Endothelial cell of umbilical vein (primary cell): ENCODE measurements at regions not wholly inside any gene's neighbourhood (a gene's known extent, or its start where the extent isn't known, plus 50 kb on each side); places are given as distances from the start of the nearest gene placed in this dataset.

ENCODE experiments used
- BruUV-seq: library from RNA; stranded (reverse); fragments of 400-500 nt; replicated peaks from 2 replicates; lab custom pipeline; 2021; lab: Mats Ljungman, UMichigan
- CTCF ChIA-PET: fragments of 300-600, 350-600 bp; sonication (Branson Sonifier 250); formaldehyde crosslinking; loops from one replicate; lab custom pipeline; 2021; ENCODE audit warnings: antibody characterized with exemption, inconsistent platforms; lab: Charles Lee
- POLR2A ChIA-PET: fragments of 300-600, 350-600 bp; sonication (Branson Sonifier 250); formaldehyde crosslinking; loops from one replicate; lab custom pipeline; 2021; ENCODE audit warnings: antibody characterized with exemption, inconsistent platforms; lab: Charles Lee
- DNase-seq: peaks from one replicate; pipeline ENCODE4 v3.0.0-alpha.2; 2011; ENCODE audit warnings: low read depth, low spot score
- FAIRE-seq: peaks from 2 replicates; lab custom pipeline; 2011; peaks lifted over from hg19 to GRCh38; lab: Jason Lieb, UNC
- H2AFZ ChIP-seq: 2 replicates; pipeline ENCODE4 v1.6.0; 2012; ENCODE audit warnings: low read depth, low read length, control low read depth, inconsistent platforms
- H3K27ac ChIP-seq: 2 replicates; pipeline ENCODE4 v1.5.1; 2011; ENCODE audit warnings: low read depth, mild to moderate bottlenecking, control low read depth, low read length, moderate library complexity; ENCODE audit not compliant: insufficient read depth
- H3K27me3 ChIP-seq, 2 experiments: 2 replicates each; pipeline versions ENCODE4 v1.6.0 to v1.6.1; 2011; ENCODE audit warnings: low read length in 2 of 2, mixed read lengths in 1 of 2; ENCODE audit not compliant: control insufficient read depth in 2 of 2, insufficient read depth in 2 of 2
- H3K36me3 ChIP-seq, 2 experiments: 2 replicates in 1 of 2; 3 replicates in 1 of 2; pipeline ENCODE4 v1.5.1; 2011; ENCODE audit warnings: low read length in 2 of 2, mild to moderate bottlenecking in 1 of 2, moderate library complexity in 1 of 2; ENCODE audit not compliant: control insufficient read depth in 2 of 2, insufficient read depth in 2 of 2; ENCODE audit errors: extremely low read depth in 1 of 2
- H3K4me1 ChIP-seq: 3 replicates; pipeline ENCODE4 v1.5.1; 2011; ENCODE audit warnings: mild to moderate bottlenecking, low read length; ENCODE audit not compliant: control insufficient read depth, insufficient read depth; ENCODE audit errors: extremely low read depth
- H3K4me2 ChIP-seq: 2 replicates; pipeline ENCODE4 v1.6.1; 2011; ENCODE audit warnings: low read length, control low read depth, mixed read lengths; ENCODE audit not compliant: insufficient read depth
- H3K4me3 ChIP-seq, 3 experiments: fragments of 200-600 bp in 1 of 3; sonication (generic), shearing (Covaris generic) in 1 of 3; replicated peaks in 1 of 3; 2 replicates each; pipeline ENCODE4 v1.5.1; 2011 to 2016; ENCODE audit warnings: control low read depth in 3 of 3, low read length in 3 of 3, mild to moderate bottlenecking in 2 of 3, inconsistent platforms in 1 of 3, low read depth in 1 of 3, moderate library complexity in 1 of 3; ENCODE audit not compliant: insufficient read depth in 1 of 3
- H3K79me2 ChIP-seq: 2 replicates; pipeline ENCODE4 v1.6.0; 2012; ENCODE audit warnings: low read length, inconsistent platforms; ENCODE audit not compliant: control insufficient read depth, insufficient read depth
- H3K9ac ChIP-seq: replicated peaks from 2 replicates; pipeline ENCODE3; 2011; ENCODE audit warnings: low read length, control low read depth; ENCODE audit not compliant: insufficient read depth; ENCODE audit errors: extremely low read depth
- H3K9me1 ChIP-seq: replicated peaks from 3 replicates; pipeline ENCODE4 v1.6.0; 2011; ENCODE audit warnings: mild to moderate bottlenecking, low read length; ENCODE audit not compliant: control insufficient read depth, insufficient read depth; ENCODE audit errors: extremely low read depth
- H3K9me3 ChIP-seq: replicated peaks from 2 replicates; pipeline ENCODE4 v1.5.1; 2012; ENCODE audit warnings: low read length, inconsistent platforms; ENCODE audit not compliant: control insufficient read depth, insufficient read depth
- H4K20me1 ChIP-seq: replicated peaks from 2 replicates; pipeline ENCODE3; 2011; ENCODE audit warnings: mild to moderate bottlenecking, low read length; ENCODE audit not compliant: control insufficient read depth, insufficient read depth; ENCODE audit errors: extremely low read depth
- EZH2 ChIP-seq: IDR thresholded peaks from 2 replicates; pipeline ENCODE4 v1.6.1; 2012; ENCODE audit warnings: borderline replicate concordance, low read depth, mild to moderate bottlenecking, moderate library complexity, low read length, inconsistent platforms; ENCODE audit not compliant: severe bottlenecking
- FOS ChIP-seq: IDR thresholded peaks from 2 replicates; pipeline ENCODE4 v1.6.1; 2011; ENCODE audit warnings: mild to moderate bottlenecking, low read length, moderate library complexity, borderline replicate concordance; ENCODE audit not compliant: insufficient read depth
- GATA2 ChIP-seq: IDR thresholded peaks from 2 replicates; pipeline ENCODE4 v1.7.0; 2011; ENCODE audit warnings: low read depth, mild to moderate bottlenecking, moderate library complexity, mixed read lengths, low read length; ENCODE audit not compliant: insufficient read length, insufficient read depth
- JUN ChIP-seq: IDR thresholded peaks from 2 replicates; pipeline ENCODE4 v1.6.1; 2011; ENCODE audit warnings: borderline replicate concordance, low read depth; ENCODE audit not compliant: insufficient read length, insufficient read depth
- MYC ChIP-seq: IDR thresholded peaks from one replicate; pipeline ENCODE4 v1.6.1; 2011; ENCODE audit warnings: mild to moderate bottlenecking, low read depth, low read length
- POLR2A ChIP-seq: IDR thresholded peaks from 2 replicates; pipeline ENCODE4 v1.6.1; 2012; ENCODE audit warnings: low read depth, mild to moderate bottlenecking, control low read depth, low read length
- POLR2AphosphoS5 ChIP-seq: IDR thresholded peaks from 2 replicates; pipeline ENCODE4 v1.6.1; 2012; ENCODE audit warnings: low read depth, mild to moderate bottlenecking, control low read depth, low read length, moderate library complexity; ENCODE audit not compliant: insufficient read depth
- dilution Hi-C: fragments of 300-500 bp; cut with MboI; formaldehyde crosslinking; loops from one replicate; pipeline ENCODE4 v1.15.0; 2019; ENCODE audit warnings: low sequenced_read_pairs; ENCODE audit not compliant: extremely low pct_ligation_motif_present
- intact Hi-C: fragments of 100-400 bp; cut with micrococcal nuclease; formaldehyde crosslinking; loops from one replicate; pipeline ENCODE4 v1.10.0; 2022
- TF ChIP-seq, protein P1 (sequence below), 2 donors: IDR thresholded peaks; 1 replicate in 1 of 2; 2 replicates in 1 of 2; pipeline ENCODE4 v1.5.1; 2011; ENCODE audit warnings: low read length in 2 of 2, mild to moderate bottlenecking in 2 of 2, moderate library complexity in 2 of 2, control low read depth in 1 of 2, inconsistent platforms in 1 of 2, low read depth in 1 of 2; ENCODE audit not compliant: insufficient read depth in 1 of 2; ENCODE audit errors: extremely low read depth in 1 of 2
- TF ChIP-seq, protein P2 (sequence below): IDR thresholded peaks from 2 replicates; pipeline ENCODE4 v1.6.1; 2011; ENCODE audit not compliant: insufficient read depth, insufficient read length

DNA sequence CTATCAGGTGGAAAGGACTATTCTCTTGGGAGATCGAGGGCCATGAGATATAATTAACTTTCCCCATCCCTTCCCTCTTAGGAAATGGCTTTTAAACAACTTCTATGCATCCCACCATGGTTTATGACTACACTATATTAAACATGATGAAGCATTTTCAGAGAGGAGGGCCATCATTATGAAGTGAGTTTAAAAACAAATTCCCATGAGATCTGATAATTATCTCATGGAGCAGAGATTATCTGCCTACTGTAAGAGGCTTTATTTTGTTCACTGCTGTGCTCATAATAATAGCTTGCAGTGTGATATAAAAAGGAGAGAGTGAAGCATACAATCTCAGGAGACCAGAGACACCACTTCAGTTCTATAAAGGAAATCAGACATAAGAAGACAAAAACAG, 330.5 kb upstream of the ZFP42 start:
- intact Hi-C loops: no loop called here
- Histone ChIP-seq H3K27ac (no peak overlapping the region), H4K20me1 (no peaks in the 10 kb centered on the region), H3K9me3 (no peaks in the 10 kb centered on the region), H3K27me3 (no peaks in the 10 kb centered on the region), H3K4me3 (no peak overlapping the region), H3K4me2 (no peak overlapping the region), H2AFZ (no peak overlapping the region), H3K4me1 (no peaks in the 10 kb centered on the region), H3K79me2 (no peaks in the 10 kb centered on the region), H3K9me1 (no peaks in the 10 kb centered on the region), H3K36me3 (no peaks in the 10 kb centered on the region), H3K9ac (no peak overlapping the region)
- DNase-seq (no peak), FAIRE-seq (no peak)
- TF ChIP-seq GATA2: no peak
- BruUV-seq: no TSS peak
- POLR2A ChIA-PET: no interaction called here
- dilution Hi-C loops: no loop called here
- CTCF ChIA-PET: no interaction called here

DNA sequence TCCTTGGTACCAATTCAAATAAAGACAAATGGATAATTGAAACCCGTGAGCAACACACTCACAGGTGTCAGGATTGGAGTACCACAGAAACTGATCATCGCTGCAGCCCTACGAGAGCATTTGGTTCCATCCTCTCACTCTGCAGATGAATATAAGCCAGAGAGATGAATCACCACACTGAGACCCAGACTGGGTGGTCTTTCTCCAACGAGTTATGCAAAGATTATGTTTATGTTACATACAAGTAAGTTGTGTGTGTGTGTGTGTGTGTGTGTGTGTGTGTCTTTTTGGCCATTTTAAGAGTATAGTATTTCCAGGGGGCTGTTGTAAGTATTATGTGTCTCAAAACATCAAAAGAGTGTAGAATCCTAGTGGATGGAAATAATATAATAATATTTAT, 329.5 kb upstream of the ZFP42 start:
- H3K9ac ChIP-seq: no peak overlapping the region
- TF ChIP-seq POLR2AphosphoS5 (no peak), JUN (no peak), POLR2A (no peak), GATA2 (no peak), MYC (no peak), FOS (no peak), EZH2 (no peak)
- TF ChIP-seq, protein P1, sequence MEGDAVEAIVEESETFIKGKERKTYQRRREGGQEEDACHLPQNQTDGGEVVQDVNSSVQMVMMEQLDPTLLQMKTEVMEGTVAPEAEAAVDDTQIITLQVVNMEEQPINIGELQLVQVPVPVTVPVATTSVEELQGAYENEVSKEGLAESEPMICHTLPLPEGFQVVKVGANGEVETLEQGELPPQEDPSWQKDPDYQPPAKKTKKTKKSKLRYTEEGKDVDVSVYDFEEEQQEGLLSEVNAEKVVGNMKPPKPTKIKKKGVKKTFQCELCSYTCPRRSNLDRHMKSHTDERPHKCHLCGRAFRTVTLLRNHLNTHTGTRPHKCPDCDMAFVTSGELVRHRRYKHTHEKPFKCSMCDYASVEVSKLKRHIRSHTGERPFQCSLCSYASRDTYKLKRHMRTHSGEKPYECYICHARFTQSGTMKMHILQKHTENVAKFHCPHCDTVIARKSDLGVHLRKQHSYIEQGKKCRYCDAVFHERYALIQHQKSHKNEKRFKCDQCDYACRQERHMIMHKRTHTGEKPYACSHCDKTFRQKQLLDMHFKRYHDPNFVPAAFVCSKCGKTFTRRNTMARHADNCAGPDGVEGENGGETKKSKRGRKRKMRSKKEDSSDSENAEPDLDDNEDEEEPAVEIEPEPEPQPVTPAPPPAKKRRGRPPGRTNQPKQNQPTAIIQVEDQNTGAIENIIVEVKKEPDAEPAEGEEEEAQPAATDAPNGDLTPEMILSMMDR (IDR thresholded peaks at IDR 0.05; ENCODE audit: extremely low read depth in 1 of 2, insufficient read depth in 1 of 2, low read depth in 1 of 2, low read length in 2 of 2): no peak
- TF ChIP-seq, protein P2, sequence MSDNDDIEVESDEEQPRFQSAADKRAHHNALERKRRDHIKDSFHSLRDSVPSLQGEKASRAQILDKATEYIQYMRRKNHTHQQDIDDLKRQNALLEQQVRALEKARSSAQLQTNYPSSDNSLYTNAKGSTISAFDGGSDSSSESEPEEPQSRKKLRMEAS: no peak
- no peaks in the 10 kb centered on the region for H4K20me1 ChIP-seq
- H2AFZ ChIP-seq: no peak overlapping the region
- no peak overlapping the region for H3K4me3 ChIP-seq
- ChIA-PET CTCF (no interaction called here), POLR2A (no interaction called here)
- H3K79me2 ChIP-seq: no peaks in the 10 kb centered on the region
- intact Hi-C loops (no loop called here), dilution Hi-C loops (no loop called here)
- H3K9me1 ChIP-seq: no peaks in the 10 kb centered on the region
- no TSS peak for BruUV-seq
- DNase-seq (no peak), FAIRE-seq (no peak)
- H3K36me3 ChIP-seq: no peaks in the 10 kb centered on the region
- no peaks in the 10 kb centered on the region for H3K27me3 ChIP-seq
- H3K4me2 ChIP-seq: no peak overlapping the region
- no peaks in the 10 kb centered on the region for H3K9me3 ChIP-seq
- no peak overlapping the region for H3K27ac ChIP-seq
- H3K4me1 ChIP-seq: no peaks in the 10 kb centered on the region
